Effector memory CD8-positive, alpha-beta T cell (primary cell): ENCODE measurements at regions not wholly inside any gene's neighbourhood (a gene's known extent, or its start where the extent isn't known, plus 50 kb on each side); places are given as distances from the start of the nearest gene placed in this dataset.
A peak's percentile ranks its signal among the peaks of the same experiment; 100 is the strongest.

Source experiments
- ATAC-seq: fragments of 150-1000 bp; cut with Tn5 transposase; replicated peaks from 2 replicates; pipeline ENCODE4 v1.10.0; 2021; ENCODE audit warnings: mild to moderate bottlenecking, moderate library complexity
- DNase-seq, 3 experiments: peaks; one replicate each; pipeline ENCODE4 v3.0.0; 2021
- H3K27ac Mint-ChIP-seq, 2 donors: one replicate each; pipeline ENCODE4 v1.8.0; 2022; ENCODE audit warnings: mild to moderate bottlenecking in 2 of 2, mixed read lengths in 2 of 2, moderate library complexity in 2 of 2
- H3K27me3 Mint-ChIP-seq, 2 donors: one replicate each; pipeline ENCODE4 v1.8.0; 2022; ENCODE audit warnings: mixed read lengths in 2 of 2
- H3K36me3 Mint-ChIP-seq: one replicate; pipeline ENCODE4 v1.8.0; 2022; ENCODE audit warnings: mild to moderate bottlenecking, moderate library complexity, mixed read lengths; ENCODE audit not compliant: insufficient read depth
- H3K4me1 Mint-ChIP-seq, 2 donors: one replicate each; pipeline ENCODE4 v1.8.0; 2022; ENCODE audit warnings: low read depth in 2 of 2, mixed read lengths in 2 of 2
- H3K4me3 Mint-ChIP-seq, 2 donors: one replicate each; pipeline ENCODE4 v1.8.0; 2022; ENCODE audit warnings: mild to moderate bottlenecking in 2 of 2, mixed read lengths in 2 of 2, moderate library complexity in 2 of 2
- H3K9me3 Mint-ChIP-seq, 2 donors: one replicate each; pipeline ENCODE4 v1.8.0; 2022; ENCODE audit warnings: mixed read lengths in 2 of 2

DNA sequence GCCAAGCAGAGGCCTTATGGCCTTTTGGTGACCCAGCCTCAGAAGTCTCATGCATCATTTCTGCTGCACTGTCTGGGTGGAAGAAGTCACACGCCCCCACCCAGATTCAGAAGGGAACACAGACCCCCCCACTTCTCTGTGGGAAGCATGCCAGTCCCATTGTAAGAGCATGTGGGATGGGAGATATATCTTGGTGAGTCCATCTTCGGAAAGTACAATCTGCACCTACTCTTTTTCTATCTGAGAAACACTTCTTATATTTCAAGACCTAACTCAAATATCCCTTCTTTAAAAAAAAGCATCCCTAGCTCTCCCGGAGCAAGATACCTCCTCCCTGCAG, 159.6 kb upstream of the FGGY start:
- no peak overlapping the region for H3K4me3 Mint-ChIP-seq
- H3K36me3 Mint-ChIP-seq = no peaks in the 10 kb centered on the region
- H3K27ac Mint-ChIP-seq = no peak overlapping the region
- H3K4me1 Mint-ChIP-seq = no peaks in the 10 kb centered on the region
- no peak for DNase-seq
- H3K27me3 Mint-ChIP-seq = peaks cover 0 to 30% of the 10 kb centered on the region in 2 donors
- no peak for ATAC-seq
- no peaks in the 10 kb centered on the region for H3K9me3 Mint-ChIP-seq

DNA sequence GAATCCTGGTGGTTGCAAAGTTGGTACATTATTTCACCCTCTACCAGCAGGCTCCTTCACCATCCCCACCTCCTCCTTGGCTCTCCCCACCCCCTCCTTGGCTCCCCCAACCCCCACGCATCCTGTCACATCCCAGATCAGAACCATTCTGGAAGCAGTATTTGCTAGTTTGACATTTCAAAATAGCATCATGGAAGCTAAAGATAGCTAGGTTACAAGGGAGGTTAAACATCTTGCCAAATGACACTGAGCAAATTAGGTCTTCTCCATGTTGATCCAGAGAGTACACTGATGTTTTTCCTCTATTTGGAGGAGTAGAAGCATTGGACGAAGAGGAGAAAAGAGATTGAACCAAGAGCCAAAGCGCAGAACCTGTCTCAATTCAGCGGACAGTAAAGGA, 158.9 kb upstream of the FGGY start:
- no peak overlapping the region for H3K4me3 Mint-ChIP-seq
- no peak for ATAC-seq
- H3K4me1 Mint-ChIP-seq = peaks cover 3 to 5% of the 10 kb centered on the region in 2 donors
- H3K36me3 Mint-ChIP-seq = no peaks in the 10 kb centered on the region
- no peaks in the 10 kb centered on the region for H3K9me3 Mint-ChIP-seq
- H3K27me3 Mint-ChIP-seq = peaks cover 0 to 30% of the 10 kb centered on the region in 2 donors
- no peak for DNase-seq
- H3K27ac Mint-ChIP-seq = no peak overlapping the region

DNA sequence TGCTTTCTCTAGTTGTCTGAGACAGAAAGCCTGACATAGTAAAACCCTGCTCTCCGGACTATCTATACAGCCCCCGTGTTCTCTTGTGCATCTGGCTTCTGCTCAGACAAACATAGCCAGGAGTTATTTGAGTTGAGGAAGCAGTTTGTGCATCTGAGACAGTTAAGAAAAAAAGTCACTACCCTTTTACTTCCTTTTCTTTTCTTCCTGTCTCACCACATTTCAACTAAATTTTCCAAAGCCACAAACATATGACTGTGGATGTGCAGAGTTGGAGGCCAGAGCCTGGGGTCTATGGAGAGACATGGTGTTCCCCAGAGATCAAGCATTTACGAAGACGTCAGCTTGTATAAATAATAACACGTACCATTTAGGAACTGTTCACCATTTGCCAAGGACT, 158.5 kb upstream of the FGGY start:
- DNase-seq (no peak), ATAC-seq (no peak)
- peaks cover 0 to 26% of the 10 kb centered on the region in 2 donors for H3K27me3 Mint-ChIP-seq
- H3K4me3 Mint-ChIP-seq = no peak overlapping the region
- H3K4me1 Mint-ChIP-seq = peaks cover 4 to 6% of the 10 kb centered on the region in 2 donors
- no peaks in the 10 kb centered on the region for H3K9me3 Mint-ChIP-seq
- H3K36me3 Mint-ChIP-seq = no peaks in the 10 kb centered on the region
- no peak overlapping the region for H3K27ac Mint-ChIP-seq

DNA sequence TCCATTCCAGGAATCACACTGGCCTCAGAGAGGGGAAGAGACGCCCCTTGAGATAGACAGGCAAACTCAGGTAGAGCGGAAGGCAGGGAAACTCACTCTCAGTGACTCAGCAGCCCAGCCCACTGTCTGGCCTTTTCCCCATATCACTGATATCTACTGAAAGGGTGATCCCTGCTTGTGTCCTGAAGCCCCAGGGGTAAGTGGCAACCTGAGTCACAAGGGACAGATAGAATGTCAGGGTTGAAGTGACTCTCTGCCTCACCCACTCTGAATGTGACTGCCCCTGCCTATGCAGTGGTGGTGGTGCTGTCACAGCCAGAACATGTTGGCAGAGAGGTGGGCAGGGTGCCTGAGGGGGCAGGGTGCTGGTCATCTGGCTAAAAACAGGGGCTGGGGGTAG, 157.5 kb upstream of the FGGY start:
- H3K4me3 Mint-ChIP-seq = no peak overlapping the region
- H3K27me3 Mint-ChIP-seq = peaks cover 0 to 18% of the 10 kb centered on the region in 2 donors
- no peak overlapping the region for H3K27ac Mint-ChIP-seq
- H3K36me3 Mint-ChIP-seq = no peaks in the 10 kb centered on the region
- H3K9me3 Mint-ChIP-seq = no peaks in the 10 kb centered on the region
- DNase-seq (no peak), ATAC-seq (no peak)
- H3K4me1 Mint-ChIP-seq = peaks cover 4 to 6% of the 10 kb centered on the region in 2 donors

DNA sequence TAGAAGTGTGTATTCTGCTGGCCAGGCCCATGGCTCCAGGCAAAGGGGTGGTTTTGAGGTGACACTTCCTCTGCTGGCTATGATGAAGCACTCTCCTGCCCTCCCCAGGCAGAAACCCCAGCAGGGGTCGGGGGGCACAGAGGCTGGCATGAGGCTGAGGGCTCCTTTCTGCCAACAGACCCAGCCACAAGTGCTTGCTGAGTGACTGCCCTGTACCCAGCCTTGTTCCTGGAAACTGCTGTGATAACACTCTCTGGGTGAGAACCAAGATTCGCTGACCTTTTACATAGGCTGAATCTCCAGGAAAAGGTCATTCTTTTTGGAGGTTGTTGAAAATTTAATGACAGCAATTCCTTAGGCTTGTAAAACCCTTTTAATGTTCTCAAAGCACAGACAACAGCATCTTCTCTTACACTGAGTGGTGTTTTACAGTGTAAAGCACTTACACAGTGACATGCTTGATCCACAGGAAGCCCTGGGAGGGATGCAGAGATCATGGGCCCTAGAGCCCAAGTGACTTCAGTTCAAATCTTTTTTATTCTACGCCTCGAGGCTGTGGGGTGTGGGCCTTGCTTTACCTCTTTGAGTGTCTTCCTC, 155.5 kb upstream of the FGGY start:
- Mint-ChIP-seq H3K4me1 (peaks cover 7 to 10% of the 10 kb centered on the region in 2 donors), H3K9me3 (no peaks in the 10 kb centered on the region), H3K27ac (no peak overlapping the region), H3K36me3 (no peaks in the 10 kb centered on the region), H3K4me3 (no peak overlapping the region), H3K27me3 (peaks cover 0 to 6% of the 10 kb centered on the region in 2 donors)
- no peak for ATAC-seq
- no peak for DNase-seq

DNA sequence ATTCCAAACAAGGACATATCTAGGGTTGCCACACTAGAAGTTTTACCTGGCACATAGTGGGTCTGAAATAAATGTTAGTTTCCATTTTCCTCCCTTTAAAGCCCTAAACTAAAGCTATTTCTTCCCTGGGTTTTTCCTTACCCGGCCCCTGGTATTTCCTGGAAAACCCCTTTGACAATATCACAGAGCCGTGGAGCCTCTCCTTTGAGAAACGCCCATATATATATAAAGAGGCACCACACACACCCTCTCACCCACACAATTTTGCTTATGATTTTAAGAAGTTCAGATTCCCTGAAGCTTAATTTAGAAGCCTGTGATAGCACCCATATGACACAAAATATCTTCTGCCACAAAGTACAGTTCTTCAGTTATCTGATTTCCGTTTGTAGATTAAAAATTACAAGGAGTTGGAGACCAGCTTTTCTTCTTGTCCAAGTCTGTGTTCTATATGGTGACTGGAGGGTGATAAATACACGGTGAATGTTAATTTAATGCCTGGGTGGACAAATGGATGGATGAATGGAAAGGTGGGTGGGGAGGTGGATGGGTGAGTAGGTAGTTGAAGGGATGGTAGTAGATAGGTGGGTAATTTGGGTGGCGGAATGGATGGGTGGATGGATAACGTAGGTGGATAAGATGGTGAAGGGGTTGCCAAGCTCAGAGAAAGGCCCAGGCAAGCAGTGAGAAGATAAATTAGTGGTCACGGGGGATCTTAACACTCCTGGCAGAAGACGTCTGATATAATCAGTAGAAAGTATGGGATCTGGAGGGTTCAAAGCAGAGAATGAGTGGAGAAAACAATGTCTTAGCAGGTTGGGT, 154.4 kb upstream of the FGGY start:
- Mint-ChIP-seq H3K4me3 (no peak overlapping the region), H3K27ac (no peak overlapping the region), H3K4me1 (peaks cover 9 to 14% of the 10 kb centered on the region in 2 donors), H3K36me3 (no peaks in the 10 kb centered on the region), H3K27me3 (no peaks in the 10 kb centered on the region), H3K9me3 (no peaks in the 10 kb centered on the region)
- DNase-seq (no peak), ATAC-seq (no peak)

DNA sequence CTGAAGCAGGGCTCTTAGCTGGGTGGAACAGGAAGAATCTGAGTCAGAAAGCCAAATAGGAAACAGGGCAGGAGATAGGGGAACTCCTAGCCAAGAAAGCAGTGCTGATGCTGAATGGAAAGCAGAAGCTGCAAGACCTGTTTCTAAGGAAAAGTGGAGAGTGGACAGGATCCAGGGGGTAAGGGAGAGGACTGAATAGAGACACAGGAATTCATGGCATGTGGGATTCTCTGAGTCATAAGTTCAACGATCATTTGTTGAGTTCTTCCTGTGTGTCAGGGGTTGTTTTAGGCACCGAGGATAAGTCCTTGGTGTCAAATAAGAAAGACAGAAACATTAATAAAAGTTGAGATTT, 153.8 kb upstream of the FGGY start:
- Mint-ChIP-seq H3K27me3 (no peaks in the 10 kb centered on the region), H3K36me3 (no peaks in the 10 kb centered on the region), H3K9me3 (no peaks in the 10 kb centered on the region), H3K27ac (no peak overlapping the region), H3K4me1 (peaks cover 9 to 14% of the 10 kb centered on the region in 2 donors), H3K4me3 (no peak overlapping the region)
- ATAC-seq (no peak), DNase-seq (no peak)

DNA sequence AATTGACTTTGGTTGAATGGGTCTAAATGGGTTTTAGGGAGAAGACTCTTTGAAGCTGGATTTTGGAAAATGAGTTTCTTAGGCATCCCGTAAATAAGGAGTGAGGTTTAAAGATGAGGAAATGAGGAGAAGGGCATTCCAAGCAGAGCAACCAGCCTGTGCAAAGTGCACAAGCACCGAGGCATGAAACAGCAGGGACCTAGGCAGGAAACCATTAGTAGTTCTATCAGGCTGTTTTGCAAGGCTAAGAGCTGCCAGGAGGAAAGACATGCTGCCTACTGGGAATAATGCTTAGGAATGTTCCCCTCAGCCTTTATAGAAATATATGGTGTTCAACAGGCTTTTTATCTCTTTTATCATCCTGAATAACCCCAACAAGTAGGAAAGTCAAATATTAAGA, 153.1 kb upstream of the FGGY start:
- no peak for ATAC-seq
- no peak for DNase-seq
- peaks cover 9 to 14% of the 10 kb centered on the region in 2 donors for H3K4me1 Mint-ChIP-seq
- H3K9me3 Mint-ChIP-seq = no peaks in the 10 kb centered on the region
- H3K4me3 Mint-ChIP-seq = no peak overlapping the region
- no peaks in the 10 kb centered on the region for H3K27me3 Mint-ChIP-seq
- no peaks in the 10 kb centered on the region for H3K36me3 Mint-ChIP-seq
- H3K27ac Mint-ChIP-seq = no peak overlapping the region

DNA sequence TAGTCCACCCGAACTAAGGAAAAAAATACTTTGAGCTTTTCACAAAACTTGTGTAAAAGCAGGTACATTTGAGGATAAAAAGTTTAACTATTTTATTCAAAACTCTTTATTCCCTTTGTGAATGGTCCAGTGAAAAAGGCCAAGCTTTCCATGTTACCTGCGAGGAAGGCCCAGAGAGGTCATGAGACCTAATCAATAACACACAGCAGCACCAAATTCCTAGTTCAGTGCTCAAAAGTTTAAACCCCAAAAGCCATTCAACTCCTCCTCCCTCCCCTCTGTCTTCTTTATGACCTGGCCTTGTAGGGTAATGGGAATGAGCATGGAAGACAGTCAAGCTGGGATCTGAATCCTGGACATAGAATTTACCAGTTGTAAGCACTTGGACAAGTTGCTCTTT, 151.9 kb upstream of the FGGY start:
- DNase-seq (no peak), ATAC-seq (no peak)
- H3K27me3 Mint-ChIP-seq = no peaks in the 10 kb centered on the region
- H3K9me3 Mint-ChIP-seq = no peaks in the 10 kb centered on the region
- H3K27ac Mint-ChIP-seq = no peak overlapping the region
- peaks cover 9 to 14% of the 10 kb centered on the region in 2 donors for H3K4me1 Mint-ChIP-seq
- no peak overlapping the region for H3K4me3 Mint-ChIP-seq
- no peaks in the 10 kb centered on the region for H3K36me3 Mint-ChIP-seq

DNA sequence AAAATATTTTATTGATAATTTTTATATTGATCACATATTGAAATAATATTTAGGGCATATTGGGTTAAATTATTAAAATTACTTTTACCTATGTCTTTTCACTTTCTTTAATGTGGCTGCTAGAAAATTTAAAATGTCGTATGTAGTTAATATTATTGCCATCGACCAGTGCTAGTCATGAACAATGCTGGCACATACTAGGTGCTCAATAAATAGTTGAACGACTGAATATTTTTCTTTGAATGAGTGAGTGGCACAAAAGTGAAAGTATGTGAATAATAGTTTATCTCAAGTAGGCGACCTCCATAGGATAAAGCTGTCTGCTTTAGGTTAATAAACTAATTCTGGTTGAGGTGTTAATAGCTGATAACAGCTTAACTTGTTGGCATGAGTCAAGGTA, 150.8 kb upstream of the FGGY start:
- Mint-ChIP-seq H3K27me3 (no peaks in the 10 kb centered on the region), H3K27ac (peak overlapping the region; percentile 79 to 94), H3K9me3 (no peaks in the 10 kb centered on the region), H3K36me3 (no peaks in the 10 kb centered on the region), H3K4me1 (peaks cover 15 to 21% of the 10 kb centered on the region in 2 donors), H3K4me3 (peak overlapping the region; percentile 84 to 92)
- ATAC-seq (no peak), DNase-seq (no peak)

DNA sequence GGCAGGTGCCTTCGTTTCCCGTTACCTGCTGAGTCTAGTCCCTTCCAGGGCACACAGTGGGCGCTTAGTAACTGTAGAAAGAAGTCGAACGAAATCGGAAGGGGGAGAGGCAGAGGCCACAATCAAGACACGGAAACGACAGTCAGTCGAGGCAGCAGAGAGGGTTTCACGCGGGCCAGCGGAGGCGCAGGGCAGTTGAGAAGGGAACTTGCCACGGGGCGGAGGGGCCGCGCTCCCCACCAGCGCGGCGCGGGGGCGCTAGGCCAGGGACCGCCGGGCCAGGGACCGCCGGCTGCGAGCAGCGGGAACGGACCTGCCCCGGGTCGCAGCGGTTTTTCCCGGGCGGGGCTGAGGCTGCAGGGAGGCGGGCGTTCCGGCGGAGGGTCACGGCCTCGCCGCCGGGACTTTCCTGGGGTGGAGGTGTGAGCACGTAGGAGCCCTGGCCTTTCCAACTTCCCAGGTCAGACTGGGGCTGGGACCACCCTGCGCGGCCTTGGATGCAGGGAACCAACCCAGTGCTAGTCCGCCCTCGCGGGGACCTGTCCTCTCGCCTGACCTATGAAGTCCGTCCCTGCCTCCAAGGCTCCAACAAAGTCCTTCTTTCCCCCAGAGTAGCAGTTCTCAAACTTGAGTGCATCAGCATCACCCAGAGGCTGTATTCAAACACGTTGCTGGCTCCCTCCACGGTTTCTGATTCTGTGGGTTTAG, 150.1 kb upstream of the FGGY start:
- no peaks in the 10 kb centered on the region for H3K27me3 Mint-ChIP-seq

DNA sequence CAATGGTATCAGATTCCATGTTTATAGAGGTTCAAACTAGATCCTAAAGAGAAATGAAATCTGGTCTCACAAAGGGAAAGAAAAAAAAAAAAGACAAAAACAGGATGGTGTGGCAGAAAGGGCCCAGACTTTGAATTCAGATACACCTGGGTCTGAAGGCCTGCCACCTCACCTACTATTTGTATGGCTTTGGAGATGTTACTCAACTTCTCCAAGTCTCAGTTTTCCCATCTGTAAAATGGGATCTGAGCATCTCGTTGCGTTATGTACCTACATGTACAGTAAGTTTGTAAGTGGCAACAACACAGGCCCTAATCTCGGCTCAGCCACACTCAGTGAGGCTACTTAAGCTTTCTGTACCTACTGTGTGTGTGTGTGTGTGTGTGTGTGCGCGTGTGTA, 147.5 kb upstream of the FGGY start:
- ATAC-seq (no peak), DNase-seq (no peak)
- Mint-ChIP-seq H3K27me3 (no peaks in the 10 kb centered on the region), H3K4me3 (no peak overlapping the region), H3K36me3 (no peaks in the 10 kb centered on the region), H3K27ac (no peak overlapping the region), H3K9me3 (no peaks in the 10 kb centered on the region), H3K4me1 (peaks cover 11 to 16% of the 10 kb centered on the region in 2 donors)

More for the DNA sequence above, 150.1 kb upstream of the FGGY start:
- Mint-ChIP-seq H3K9me3 (no peaks in the 10 kb centered on the region), H3K4me3 (peak overlapping the region; percentile 84 to 92), H3K4me1 (peaks cover 15 to 22% of the 10 kb centered on the region in 2 donors), H3K27ac (peak overlapping the region; percentile 79 to 94), H3K36me3 (no peaks in the 10 kb centered on the region)
- ATAC-seq (peak; percentile 82), DNase-seq (peak; percentile 36 to 49 (median 47))

DNA sequence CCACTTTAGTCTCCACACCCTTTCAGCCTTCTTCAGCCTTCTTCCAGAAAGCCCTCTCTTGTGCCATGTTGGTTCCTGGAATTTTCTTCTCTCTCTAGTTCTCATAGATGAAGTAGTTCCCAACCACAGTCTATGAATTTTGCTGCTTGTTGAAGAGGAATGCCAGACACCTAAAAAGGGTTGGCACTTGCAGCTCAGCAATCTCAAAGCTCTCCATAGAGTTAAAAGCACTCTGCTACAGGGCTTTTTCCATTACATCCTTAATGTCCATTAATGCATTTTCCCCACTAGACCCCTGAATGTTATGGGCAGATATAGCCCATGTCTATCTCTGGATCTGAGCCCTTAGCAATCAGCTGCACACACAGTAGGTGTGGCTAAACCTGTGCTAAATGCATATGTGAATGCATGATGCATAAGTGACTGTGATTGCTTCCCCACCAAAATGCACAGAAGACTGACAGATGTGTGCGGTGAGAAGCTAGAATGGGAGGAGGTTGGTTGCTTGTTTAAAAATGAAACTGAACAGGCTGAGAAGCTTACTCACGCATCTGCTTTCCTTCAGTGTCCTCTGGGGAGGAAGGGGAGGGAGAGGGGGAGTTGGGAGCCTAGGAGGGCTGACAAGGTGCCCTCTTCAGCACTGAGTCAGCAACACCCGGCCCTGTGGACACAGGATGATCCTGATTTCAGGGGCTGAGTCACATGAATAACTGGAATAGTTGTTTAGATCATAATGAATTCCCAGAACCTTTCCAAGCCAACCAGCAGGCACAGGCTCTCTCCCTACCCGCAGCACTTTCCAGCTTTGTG, 146.1 kb upstream of the FGGY start:
- DNase-seq = no peak
- Mint-ChIP-seq H3K4me3 (no peak overlapping the region), H3K9me3 (no peaks in the 10 kb centered on the region), H3K36me3 (no peaks in the 10 kb centered on the region), H3K4me1 (peaks cover 11 to 16% of the 10 kb centered on the region in 2 donors), H3K27ac (peak overlapping the region; percentile 9 to 46), H3K27me3 (no peaks in the 10 kb centered on the region)
- ATAC-seq = no peak
